ENCODE measurements at regions not wholly inside any gene's neighbourhood (a gene's known extent, or its start where the extent isn't known, plus 50 kb on each side); places are given as distances from the start of the nearest gene placed in this dataset.

GRCh38 chr2:182621191-182621590, 94.9 kb upstream of the DNAJC10 start:
- TF ChIP-seq ZNF281 (CRISPR knock-in tag; IDR thresholded peaks at IDR 0.05) (no peak), USF2 (CRISPR knock-in tag; IDR thresholded peaks at IDR 0.05) (no peak), CTCF (IDR thresholded peaks at IDR 0.05) (no peak), CBFB (CRISPR knock-in tag; IDR thresholded peaks at IDR 0.05; ENCODE audit: low read depth) (no peak), ZNF232 (CRISPR knock-in tag; IDR thresholded peaks at IDR 0.05) (no peak), MXD4 (CRISPR knock-in tag; IDR thresholded peaks at IDR 0.05; ENCODE audit: borderline replicate concordance) (no peak), TCF7 (CRISPR knock-in tag; IDR thresholded peaks at IDR 0.05; ENCODE audit: low read depth) (no peak), FOXJ3 (CRISPR knock-in tag; IDR thresholded peaks at IDR 0.05; ENCODE audit: borderline replicate concordance) (no peak)

Data from WTC11 (cell line).